ENCODE measurements at regions not wholly inside any gene's neighbourhood (a gene's known extent, or its start where the extent isn't known, plus 50 kb on each side); places are given as distances from the start of the nearest gene placed in this dataset.

DNA sequence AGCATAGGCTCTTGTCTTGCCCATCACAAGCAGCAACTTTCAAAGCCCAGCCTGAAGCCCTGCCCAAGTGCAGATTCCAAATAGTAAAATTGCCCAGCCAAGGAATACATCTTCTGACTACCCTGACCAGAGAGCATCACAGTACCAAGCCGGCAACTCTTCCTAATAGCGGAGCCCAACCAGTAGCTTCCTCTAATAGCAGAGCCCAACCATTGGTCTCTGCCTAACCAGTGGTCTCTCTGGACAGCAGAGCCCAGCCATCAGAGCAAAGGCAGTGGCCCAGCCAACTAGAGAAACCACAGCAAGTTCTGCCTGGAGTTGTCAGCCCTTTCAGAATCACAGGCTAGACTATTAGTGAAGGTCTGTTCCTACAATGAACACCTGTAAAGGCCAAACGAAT is 285.6 kb downstream of the HGF start:
- TF ChIP-seq JUND (IDR thresholded peaks at IDR 0.05) (no peak), CTCF (IDR thresholded peaks at IDR 0.05; ENCODE audit: low read depth, low read length, missing input control) (no peak), YY1 (IDR thresholded peaks at IDR 0.05) (no peak), GABPA (IDR thresholded peaks at IDR 0.05 in 1 of 2, conservative IDR thresholded peaks at IDR 0.05 in 1 of 2) (no peak), TAF1 (conservative IDR thresholded peaks at IDR 0.05) (no peak), RAD21 (IDR thresholded peaks at IDR 0.05) (no peak), NR2F2 (IDR thresholded peaks at IDR 0.05) (no peak)
- TF ChIP-seq, protein P1, sequence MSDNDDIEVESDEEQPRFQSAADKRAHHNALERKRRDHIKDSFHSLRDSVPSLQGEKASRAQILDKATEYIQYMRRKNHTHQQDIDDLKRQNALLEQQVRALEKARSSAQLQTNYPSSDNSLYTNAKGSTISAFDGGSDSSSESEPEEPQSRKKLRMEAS (IDR thresholded peaks at IDR 0.05) = no peak
